ENCODE measurements at regions not wholly inside any gene's neighbourhood (a gene's known extent, or its start where the extent isn't known, plus 50 kb on each side); places are given as distances from the start of the nearest gene placed in this dataset.
"Not testable (repeated sequence)": the region's sequence is repeated elsewhere in the genome, so short reads cannot be mapped to it uniquely, and the experiment has no call there.

GRCh38 chr4:167943872-167944505, 148.3 kb upstream of the ANXA10 start:
- DNase-seq = no peak

GRCh38 chr4:167944721-167945120, 147.6 kb upstream of the ANXA10 start:
- no peak for DNase-seq

- DNase-seq = no peak
Observed at GRCh38 chr4:167955006-167955405, 137.3 kb upstream of the ANXA10 start.

GRCh38 chr4:167956676-167957075, 135.7 kb upstream of the ANXA10 start:
- no peak for DNase-seq

GRCh38 chr4:167964766-167965373, 127.5 kb upstream of the ANXA10 start:
- DNase-seq = no peak

GRCh38 chr4:167966143-167966542, 126.2 kb upstream of the ANXA10 start:
- no peak for DNase-seq

- DNase-seq = no peak
Observed at GRCh38 chr4:167973513-167973912, 118.8 kb upstream of the ANXA10 start.

- DNase-seq = no peak
Observed at GRCh38 chr4:167985565-167985964, 106.8 kb upstream of the ANXA10 start.

- no peak for DNase-seq
Observed at GRCh38 chr4:167986044-167986443, 106.3 kb upstream of the ANXA10 start.

- DNase-seq = no peak
Observed at GRCh38 chr4:167987285-167987684, 105.1 kb upstream of the ANXA10 start.

- DNase-seq = no peak
Observed at GRCh38 chr4:167989815-167990214, 102.5 kb upstream of the ANXA10 start.

- not testable (repeated sequence) for DNase-seq
Observed at GRCh38 chr4:168008112-168008511, 84.2 kb upstream of the ANXA10 start.

GRCh38 chr4:168019019-168019651, 73.2 kb upstream of the ANXA10 start:
- no peak for DNase-seq

GRCh38 chr4:168019921-168020320, 72.4 kb upstream of the ANXA10 start:
- DNase-seq = no peak

- no peak for DNase-seq
Observed at GRCh38 chr4:168021666-168022065, 70.7 kb upstream of the ANXA10 start.

GRCh38 chr4:168028568-168028967, 63.8 kb upstream of the ANXA10 start:
- peak in 1 of 4 experiments; percentile 2 for DNase-seq

GRCh38 chr4:168028970-168029597, 63.3 kb upstream of the ANXA10 start:
- DNase-seq = no peak

- no peak for DNase-seq
Observed at GRCh38 chr4:168037676-168038075, 54.7 kb upstream of the ANXA10 start.

GRCh38 chr4:168039593-168039992, 52.7 kb upstream of the ANXA10 start:
- no peak for DNase-seq
